Fibroblast of lung (primary cell): ENCODE measurements at regions not wholly inside any gene's neighbourhood (a gene's known extent, or its start where the extent isn't known, plus 50 kb on each side); places are given as distances from the start of the nearest gene placed in this dataset.

Experiments
- DNase-seq, 2 donors: peaks; one replicate each; pipeline versions ENCODE4 v3.0.0 to v3.0.0-alpha.2; 2010; ENCODE audit warnings: low read depth in 2 of 2
- H2AFZ ChIP-seq: 2 replicates; pipeline ENCODE4 v1.5.1; 2012; ENCODE audit warnings: low read length, control low read depth, inconsistent platforms
- H3K27ac ChIP-seq: 2 replicates; pipeline ENCODE4 v1.5.1; 2011; ENCODE audit warnings: low read length, control low read depth; ENCODE audit not compliant: insufficient read depth
- H3K27me3 ChIP-seq: 2 replicates; pipeline ENCODE4 v1.5.1; 2011; ENCODE audit warnings: mild to moderate bottlenecking, low read length; ENCODE audit not compliant: control insufficient read depth, insufficient read depth
- H3K36me3 ChIP-seq: 2 replicates; pipeline ENCODE4 v1.5.1; 2011; ENCODE audit warnings: low read length; ENCODE audit not compliant: control insufficient read depth, insufficient read depth
- H3K4me1 ChIP-seq: 2 replicates; pipeline ENCODE4 v1.5.1; 2011; ENCODE audit warnings: low read length; ENCODE audit not compliant: control insufficient read depth, insufficient read depth; ENCODE audit errors: extremely low read depth
- H3K4me2 ChIP-seq: 2 replicates; pipeline ENCODE4 v1.5.1; 2011; ENCODE audit warnings: low read length, control low read depth; ENCODE audit not compliant: insufficient read depth; ENCODE audit errors: extremely low read depth
- H3K4me3 ChIP-seq, 4 experiments: fragments of 200-600 bp in 1 of 4; sonication (generic) in 1 of 4; replicated peaks in 1 of 4; 2 replicates each; pipeline ENCODE4 v1.5.1; 2011 to 2016; ENCODE audit warnings: low read length in 4 of 4, low read depth in 3 of 4, mild to moderate bottlenecking in 3 of 4, control low read depth in 2 of 4, inconsistent platforms in 1 of 4, mixed read lengths in 1 of 4; ENCODE audit not compliant: insufficient read depth in 1 of 4; ENCODE audit errors: control extremely low read depth in 1 of 4
- H3K79me2 ChIP-seq: 2 replicates; pipeline ENCODE4 v1.5.1; 2012; ENCODE audit warnings: mild to moderate bottlenecking, low read length, inconsistent platforms; ENCODE audit not compliant: control insufficient read depth, insufficient read depth
- H3K9ac ChIP-seq: 2 replicates; pipeline ENCODE4 v1.5.1; 2011; ENCODE audit warnings: mild to moderate bottlenecking, low read length, control low read depth; ENCODE audit not compliant: insufficient read depth
- H3K9me3 ChIP-seq: 2 replicates; pipeline ENCODE4 v1.5.1; 2012; ENCODE audit warnings: low read depth, low read length; ENCODE audit not compliant: control insufficient read depth, insufficient read depth
- H4K20me1 ChIP-seq: 2 replicates; pipeline ENCODE4 v1.5.1; 2011; ENCODE audit warnings: low read length; ENCODE audit not compliant: control insufficient read depth, insufficient read depth; ENCODE audit errors: extremely low read depth
- CTCF ChIP-seq, 2 donors: IDR thresholded peaks in 1 of 2; conservative IDR thresholded peaks in 1 of 2; 1 replicate in 1 of 2; 2 replicates in 1 of 2; pipeline ENCODE4 v1.5.1; 2011 to 2012; ENCODE audit warnings: low read length in 2 of 2, control low read depth in 1 of 2, inconsistent platforms in 1 of 2, low read depth in 1 of 2, mild to moderate bottlenecking in 1 of 2
- EZH2 ChIP-seq: IDR thresholded peaks from 2 replicates; pipeline ENCODE4 v1.5.1; 2012; ENCODE audit warnings: low read length, control low read depth, mild to moderate bottlenecking; ENCODE audit errors: missing control alignments

DNA sequence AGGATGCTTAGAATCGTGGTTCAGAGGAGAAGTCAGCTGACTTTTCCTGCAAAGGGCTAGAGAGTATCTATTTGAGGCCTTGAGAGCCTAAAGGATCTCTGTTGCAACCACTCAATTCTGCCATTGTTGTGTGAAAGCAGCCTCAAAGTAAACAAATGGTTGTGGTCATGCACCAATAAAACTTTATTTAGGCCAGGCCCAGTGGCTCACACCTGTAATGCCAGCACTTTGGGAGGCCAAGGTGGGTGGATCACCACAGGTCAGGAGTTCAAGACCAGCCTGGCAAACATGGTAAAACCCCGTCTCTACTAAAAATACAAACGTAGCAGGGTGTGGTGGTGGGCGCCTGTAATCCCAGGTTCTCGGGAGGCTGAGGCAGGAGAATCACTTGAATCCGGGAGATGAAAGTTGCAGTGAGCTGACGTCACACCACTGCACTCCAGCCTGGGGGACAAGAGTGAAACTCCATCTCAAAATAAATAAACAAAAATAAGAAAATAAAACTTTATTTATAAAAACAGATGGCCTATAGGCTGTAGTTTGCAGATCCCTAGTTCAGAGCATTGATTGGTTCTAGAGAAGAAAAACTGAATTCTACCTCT is 135.9 kb upstream of the KLF4 start:
- H3K4me3 ChIP-seq = no peak overlapping the region
- H3K9ac ChIP-seq = no peak overlapping the region
- H3K4me1 ChIP-seq = no peaks in the 10 kb centered on the region
- H3K4me2 ChIP-seq = no peak overlapping the region
- no peak for DNase-seq
- no peak for TF ChIP-seq EZH2
- TF ChIP-seq CTCF (conservative IDR thresholded peaks at IDR 0.05 in 1 of 2, IDR thresholded peaks at IDR 0.05 in 1 of 2; ENCODE audit: low read depth in 1 of 2, low read length in 2 of 2) = no peak
- H3K79me2 ChIP-seq = no peaks in the 10 kb centered on the region
- no peaks in the 10 kb centered on the region for H3K36me3 ChIP-seq
- no peak overlapping the region for H3K27ac ChIP-seq
- H4K20me1 ChIP-seq = no peaks in the 10 kb centered on the region
- no peaks in the 10 kb centered on the region for H3K27me3 ChIP-seq
- no peak overlapping the region for H2AFZ ChIP-seq
- H3K9me3 ChIP-seq = no peaks in the 10 kb centered on the region

- no peaks in the 10 kb centered on the region for H3K79me2 ChIP-seq
- peak in 1 of 2 donors; percentile 54 for DNase-seq
- H3K4me1 ChIP-seq = no peaks in the 10 kb centered on the region
- no peaks in the 10 kb centered on the region for H3K36me3 ChIP-seq
- H3K9me3 ChIP-seq = no peaks in the 10 kb centered on the region
- H3K9ac ChIP-seq = no peak overlapping the region
- H3K4me3 ChIP-seq = no peak overlapping the region
- H4K20me1 ChIP-seq = no peaks in the 10 kb centered on the region
- no peak overlapping the region for H3K4me2 ChIP-seq
- H2AFZ ChIP-seq = no peak overlapping the region
- H3K27me3 ChIP-seq = no peaks in the 10 kb centered on the region
- no peak overlapping the region for H3K27ac ChIP-seq
- no peak for TF ChIP-seq EZH2
- TF ChIP-seq CTCF (conservative IDR thresholded peaks at IDR 0.05 in 1 of 2, IDR thresholded peaks at IDR 0.05 in 1 of 2; ENCODE audit: low read depth in 1 of 2, low read length in 2 of 2) = no peak
Measured at GRCh38 chr9:107624234-107624948, 134.8 kb upstream of the KLF4 start.

DNA sequence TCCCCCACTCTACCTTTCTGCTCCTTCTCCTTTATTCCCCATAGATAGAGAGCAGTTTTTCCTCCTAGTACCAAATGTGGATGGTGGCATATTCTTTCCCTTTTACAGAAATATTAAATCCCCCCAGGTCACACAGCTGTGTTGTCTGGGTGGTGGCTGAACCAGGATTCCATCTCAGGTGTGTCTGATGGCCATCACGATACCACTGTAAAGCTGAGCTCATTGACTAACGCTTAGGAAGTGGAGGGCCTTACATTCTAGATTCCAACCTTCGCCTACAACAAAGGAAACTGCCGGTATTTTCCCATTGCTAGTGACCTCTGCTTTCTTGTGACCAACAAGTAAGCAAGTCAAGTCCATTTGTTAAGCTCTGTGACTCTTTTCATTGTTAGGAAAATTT is 131.9 kb upstream of the KLF4 start:
- Histone ChIP-seq H3K79me2 (no peaks in the 10 kb centered on the region), H2AFZ (no peak overlapping the region), H3K36me3 (no peaks in the 10 kb centered on the region), H4K20me1 (no peaks in the 10 kb centered on the region), H3K9me3 (no peaks in the 10 kb centered on the region), H3K9ac (no peak overlapping the region), H3K4me3 (no peak overlapping the region), H3K27ac (no peak overlapping the region), H3K27me3 (no peaks in the 10 kb centered on the region), H3K4me1 (no peaks in the 10 kb centered on the region), H3K4me2 (no peak overlapping the region)
- DNase-seq = no peak
- TF ChIP-seq CTCF (conservative IDR thresholded peaks at IDR 0.05 in 1 of 2, IDR thresholded peaks at IDR 0.05 in 1 of 2; ENCODE audit: low read depth in 1 of 2, low read length in 2 of 2) (no peak), EZH2 (no peak)
